Heart right ventricle (tissue), 16 donors: ENCODE measurements at regions not wholly inside any gene's neighbourhood (a gene's known extent, or its start where the extent isn't known, plus 50 kb on each side); places are given as distances from the start of the nearest gene placed in this dataset.

ENCODE experiments used
- ATAC-seq, 8 donors: fragments of 200-7000 bp; cut with Tn5 transposase; one replicate each; pipeline ENCODE4 v1.9.1; 2020; ENCODE audit warnings: mild to moderate bottlenecking in 8 of 8, moderate library complexity in 8 of 8, moderate number of reproducible peaks in 1 of 8
- DNase-seq, 2 donors: peaks; one replicate each; pipeline ENCODE4 v3.0.0-alpha.2; 2020
- H3K27ac ChIP-seq, 10 donors: fragments of 200-600 bp; sonication (generic) in 2 of 10; one replicate each; pipeline versions ENCODE4 v1.5.0 to v1.8.0; 2020 to 2022; ENCODE audit warnings: mild to moderate bottlenecking in 3 of 10
- H3K27me3 ChIP-seq, 7 donors: fragments of 200-600 bp; one replicate each; pipeline ENCODE4 v1.8.0; 2021 to 2022; ENCODE audit warnings: mild to moderate bottlenecking in 2 of 7
- H3K36me3 ChIP-seq, 9 donors: fragments of 200-600 bp; sonication (generic) in 1 of 9; one replicate each; pipeline versions ENCODE4 v1.5.0 to v1.8.0; 2020 to 2022; ENCODE audit warnings: mild to moderate bottlenecking in 2 of 9
- H3K4me1 ChIP-seq, 9 donors: fragments of 200-600 bp; sonication (generic) in 1 of 9; one replicate each; pipeline versions ENCODE4 v1.5.0 to v1.8.0; 2020 to 2022; ENCODE audit warnings: mild to moderate bottlenecking in 4 of 9
- H3K4me3 ChIP-seq, 10 donors: fragments of 200-600 bp; sonication (generic) in 2 of 10; one replicate each; pipeline versions ENCODE4 v1.5.0 to v1.8.0; 2020 to 2022; ENCODE audit warnings: mild to moderate bottlenecking in 7 of 10, moderate library complexity in 2 of 10
- H3K9me3 ChIP-seq, 11 donors: fragments of 200-600 bp in 10 of 11; sonication (generic) in 2 of 11; one replicate each; pipeline versions ENCODE4 v1.5.0 to v1.8.0; 2013 to 2022; ENCODE audit warnings: mild to moderate bottlenecking in 2 of 11, control low read depth in 1 of 11, moderate library complexity in 1 of 11
- CTCF ChIP-seq, 9 donors: fragments of 200-600 bp; sonication (generic) in 2 of 9; IDR thresholded peaks; one replicate each; pipeline versions ENCODE4 v1.5.0 to v1.8.0; 2021 to 2022; ENCODE audit warnings: antibody characterized with exemption in 9 of 9, mild to moderate bottlenecking in 5 of 9, moderate library complexity in 1 of 9
- WGBS, 2 donors: extraction: QIAGEN DNeasy Blood & Tissue Kit; methylation state at CpG; one replicate each; pipeline ENCODE4 v1.1.7; 2013; ENCODE audit warnings: inconsistent platforms in 1 of 2; 5-methylcytosine and 5-hydroxymethylcytosine counted together
- intact Hi-C, 10 donors: fragments of 100-400 bp; cut with DNase I; formaldehyde crosslinking; loops; one replicate each; pipeline versions ENCODE4 v1.11.1 to v1.14.2; 2022
- donor health status: Arrhythmogenic right ventricular cardiomyopathy.
- donor health status: ischemic (EF 13 %, LVEDD 7.1; RV severe dilation, severe dysfunction).
- donor health status: healthy with polysubstance abuse.
- donor health status: DM: no; HTN: yes; CAD: no.
- donor health status: DM: no; HTN: no; CAD: no.
- donor health status: ischemic (EF 25% LVEDD 6.9; RV normal size, moderate dysfunction).
- donor health status: ischemic (EF 25% LVEDD 5.7; RV mildly dilated, moderate dysfunction).
- donor health status: healthy.
- donor health status: DM: yes; HTN: yes; CAD: no.
- donor health status: Ischemic cardiomyopathy.
- donor health status: ischemic (EF 35%, LVEDD 5.7; RV mildly dilated, moderate dysfunction).
- donor health status: nonischemic (EF 11% LVEDD 7.7; RV severe dilation, severe dysfunction).
- donor health status: DM: yes; HTN: yes; CAD: no.
- donor health status: PGD.
- donor health status: ischemic (EF 29% LVEDD 5.4; RV normal size, mild dysfunction).
- donor health status: nonischemic (EF 23%, LVEDD 6.1; RV moderate dilation, normal function).

- Histone ChIP-seq H3K9me3 (peaks cover 0 to 5% (median 0%) of the 10 kb centered on the region in 11 donors), H3K4me1 (no peaks in the 10 kb centered on the region), H3K27me3 (no peaks in the 10 kb centered on the region), H3K27ac (no peak overlapping the region), H3K4me3 (no peak overlapping the region), H3K36me3 (no peaks in the 10 kb centered on the region)
- DNase-seq (no peak), ATAC-seq (no peak)
- intact Hi-C loops: no loop called here
- 32 to 34% methylated on average over 3 of the region's 3 CpGs for WGBS, 2 donors
- TF ChIP-seq CTCF (IDR thresholded peaks at IDR 0.05): no peak
These were observed 403.7 kb upstream of the CCNG1 start for GRCh38 chr5:163033656-163034055.

- Histone ChIP-seq H3K4me1 (no peaks in the 10 kb centered on the region), H3K27ac (no peak overlapping the region), H3K36me3 (no peaks in the 10 kb centered on the region), H3K4me3 (no peak overlapping the region), H3K27me3 (no peaks in the 10 kb centered on the region), H3K9me3 (peaks cover 0 to 16% (median 0%) of the 10 kb centered on the region in 11 donors)
- 47 to 58% methylated on average over 1 of the region's 1 CpG for WGBS, 2 donors
- no peak for DNase-seq
- no peak for ATAC-seq
- no peak for TF ChIP-seq CTCF (IDR thresholded peaks at IDR 0.05)
- intact Hi-C loops: no loop called here
These were observed 396.1 kb upstream of the CCNG1 start for GRCh38 chr5:163041254-163041653.

- WGBS, 2 donors: 58 to 64% methylated on average over 3 of the region's 3 CpGs
- no peak for ATAC-seq
These were observed 357.8 kb upstream of the CCNG1 start for GRCh38 chr5:163079618-163080017.

GRCh38 chr5:163089230-163089629 lies 348.2 kb upstream of the CCNG1 start:
- no peak for ATAC-seq
- intact Hi-C loops: no loop called here
- H3K4me1 ChIP-seq: no peaks in the 10 kb centered on the region
- peaks cover 0 to 11% (median 0%) of the 10 kb centered on the region in 11 donors for H3K9me3 ChIP-seq
- no peaks in the 10 kb centered on the region for H3K27me3 ChIP-seq
- TF ChIP-seq CTCF (IDR thresholded peaks at IDR 0.05): no peak
- no peak overlapping the region for H3K4me3 ChIP-seq
- WGBS, 2 donors: 6 to 8% methylated on average over 1 of the region's 1 CpG
- no peak for DNase-seq
- H3K27ac ChIP-seq: no peak overlapping the region
- no peaks in the 10 kb centered on the region for H3K36me3 ChIP-seq

More at GRCh38 chr5:163079618-163080017, 357.8 kb upstream of the CCNG1 start:
- DNase-seq: no peak
- Histone ChIP-seq H3K36me3 (no peaks in the 10 kb centered on the region), H3K27me3 (no peaks in the 10 kb centered on the region), H3K9me3 (peaks cover 0 to 66% (median 0%) of the 10 kb centered on the region in 11 donors), H3K27ac (no peak overlapping the region), H3K4me1 (no peaks in the 10 kb centered on the region), H3K4me3 (no peak overlapping the region)
- no peak for TF ChIP-seq CTCF (IDR thresholded peaks at IDR 0.05)
- intact Hi-C loops: no loop called here
